HCT116 (cell line): ENCODE measurements at regions not wholly inside any gene's neighbourhood (a gene's known extent, or its start where the extent isn't known, plus 50 kb on each side); places are given as distances from the start of the nearest gene placed in this dataset.

ENCODE experiments used
- CTCF ChIP-seq, 3 experiments: fragments of 200-600 bp in 1 of 3; sonication (generic) in 1 of 3; IDR thresholded peaks in 2 of 3; conservative IDR thresholded peaks in 1 of 3; 2 replicates each; pipeline ENCODE4 v1.5.1; 2012 to 2017; ENCODE audit warnings: low read depth in 2 of 3, low read length in 2 of 3, antibody characterized with exemption in 1 of 3, borderline replicate concordance in 1 of 3, control low read depth in 1 of 3, mild to moderate bottlenecking in 1 of 3, mixed read lengths in 1 of 3, mixed run types in 1 of 3, moderate library complexity in 1 of 3; ENCODE audit not compliant: insufficient read depth in 1 of 3
- EZH2 ChIP-seq: fragments of 200-600 bp; sonication (generic); IDR thresholded peaks from 2 replicates; pipeline ENCODE4 v1.6.1; 2017; ENCODE audit warnings: antibody characterized with exemption, mixed run types
- EZH2phosphoT487 ChIP-seq: fragments of 200-600 bp; IDR thresholded peaks from 2 replicates; pipeline ENCODE4 v1.6.1; 2018; ENCODE audit warnings: antibody characterized with exemption, borderline replicate concordance
- POLR2A ChIP-seq: IDR thresholded peaks from 2 replicates; pipeline ENCODE4 v1.7.0; 2011; ENCODE audit warnings: borderline replicate concordance; ENCODE audit not compliant: insufficient read depth, insufficient read length; ENCODE audit errors: extremely low read depth
- POLR2AphosphoS5 ChIP-seq: IDR thresholded peaks from 2 replicates; pipeline ENCODE4 v1.6.1; 2011; ENCODE audit warnings: mild to moderate bottlenecking, low read depth, low read length, moderate library complexity
- RAD21 ChIP-seq: IDR thresholded peaks from 2 replicates; pipeline ENCODE4 v1.6.1; 2012; ENCODE audit warnings: low read depth, mild to moderate bottlenecking
- SIN3A ChIP-seq: IDR thresholded peaks from 2 replicates; pipeline ENCODE4 v1.6.1; 2012; ENCODE audit warnings: low read depth
- YY1 ChIP-seq: IDR thresholded peaks from 2 replicates; pipeline ENCODE4 v1.6.1; 2011; ENCODE audit warnings: low read length, low read depth, moderate library complexity, mild to moderate bottlenecking; ENCODE audit not compliant: insufficient replicate concordance; ENCODE audit errors: extremely low read depth
- TF ChIP-seq, protein P1 (sequence below): IDR thresholded peaks from 2 replicates; pipeline ENCODE4 v1.6.1; 2012
- TF ChIP-seq, protein P2 (sequence below): IDR thresholded peaks from 2 replicates; pipeline ENCODE4 v1.6.1; 2012

GRCh38 chr3:118550556-118550955, 484.1 kb downstream of the IGSF11 start:
- TF ChIP-seq YY1: no peak
- no peak for TF ChIP-seq CTCF (IDR thresholded peaks at IDR 0.05 in 2 of 3, conservative IDR thresholded peaks at IDR 0.05 in 1 of 3; ENCODE audit: borderline replicate concordance in 1 of 3, insufficient read depth in 1 of 3, low read depth in 2 of 3, low read length in 2 of 3)
- TF ChIP-seq POLR2A: no peak
- TF ChIP-seq RAD21: no peak
- TF ChIP-seq, protein P1, sequence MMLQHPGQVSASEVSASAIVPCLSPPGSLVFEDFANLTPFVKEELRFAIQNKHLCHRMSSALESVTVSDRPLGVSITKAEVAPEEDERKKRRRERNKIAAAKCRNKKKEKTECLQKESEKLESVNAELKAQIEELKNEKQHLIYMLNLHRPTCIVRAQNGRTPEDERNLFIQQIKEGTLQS: no peak
- no peak for TF ChIP-seq EZH2phosphoT487
- TF ChIP-seq EZH2: no peak
- TF ChIP-seq POLR2AphosphoS5: no peak
- TF ChIP-seq, protein P2, sequence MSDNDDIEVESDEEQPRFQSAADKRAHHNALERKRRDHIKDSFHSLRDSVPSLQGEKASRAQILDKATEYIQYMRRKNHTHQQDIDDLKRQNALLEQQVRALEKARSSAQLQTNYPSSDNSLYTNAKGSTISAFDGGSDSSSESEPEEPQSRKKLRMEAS: no peak
- no peak for TF ChIP-seq SIN3A
